H1 (cell line): ENCODE measurements at regions not wholly inside any gene's neighbourhood (a gene's known extent, or its start where the extent isn't known, plus 50 kb on each side); places are given as distances from the start of the nearest gene placed in this dataset.

Source experiments
- CTCF ChIA-PET: fragments of 300-600 bp; sonication (Branson Sonifier 250); formaldehyde crosslinking; loops from one replicate; lab custom pipeline; 2021; ENCODE audit not compliant: partially characterized antibody; lab: Charles Lee
- POLR2A ChIA-PET: fragments of 300-600 bp; sonication (Branson Sonifier 250); formaldehyde crosslinking; loops from one replicate; lab custom pipeline; 2021; ENCODE audit warnings: inconsistent platforms; ENCODE audit not compliant: partially characterized antibody; lab: Charles Lee
- DNase-seq, 2 experiments: peaks; one replicate each; pipeline versions ENCODE4 v3.0.0 to v3.0.0-alpha.2; 2010 to 2022; ENCODE audit warnings: low spot score in 2 of 2, low read depth in 1 of 2, mixed read lengths in 1 of 2
- FAIRE-seq: peaks from 2 replicates; lab custom pipeline; 2011; peaks lifted over from hg19 to GRCh38; lab: Jason Lieb, UNC
- H2AFZ ChIP-seq: 2 replicates; pipeline ENCODE4 v1.8.1; 2012; ENCODE audit warnings: low read length, inconsistent platforms
- H2AK5ac ChIP-seq: 2 replicates; pipeline ENCODE4 v1.6.1; 2013; ENCODE audit warnings: low read depth, low read length
- H2BK120ac ChIP-seq: replicated peaks from 2 replicates; pipeline ENCODE3; 2013; ENCODE audit warnings: low read depth, low read length, inconsistent platforms
- H2BK12ac ChIP-seq: 2 replicates; pipeline ENCODE4 v1.6.1; 2013; ENCODE audit warnings: low read depth, low read length
- H2BK15ac ChIP-seq: 2 replicates; pipeline ENCODE4 v1.6.1; 2013; ENCODE audit warnings: low read length
- H2BK20ac ChIP-seq: 2 replicates; pipeline ENCODE4 v1.6.1; 2013; ENCODE audit warnings: low read length
- H2BK5ac ChIP-seq: 2 replicates; pipeline ENCODE4 v1.6.1; 2013; ENCODE audit warnings: low read depth, low read length
- H3K14ac ChIP-seq: 2 replicates; pipeline ENCODE4 v1.6.1; 2013; ENCODE audit warnings: inconsistent platforms; ENCODE audit not compliant: insufficient read length
- H3K18ac ChIP-seq: 2 replicates; pipeline ENCODE4 v1.6.1; 2013; ENCODE audit warnings: low read length; ENCODE audit errors: extremely low read depth
- H3K23ac ChIP-seq: 2 replicates; pipeline ENCODE4 v1.6.1; 2013; ENCODE audit warnings: inconsistent platforms; ENCODE audit not compliant: insufficient read length
- H3K23me2 ChIP-seq: 2 replicates; pipeline ENCODE4 v1.6.1; 2013; ENCODE audit warnings: low read depth, low read length
- H3K27ac ChIP-seq: 2 replicates; pipeline ENCODE4 v1.6.1; 2011; ENCODE audit warnings: low read depth, low read length, inconsistent platforms
- H3K27me3 ChIP-seq, 4 experiments: replicated peaks in 1 of 4; 1 replicate in 1 of 4; 2 replicates in 3 of 4; pipeline versions ENCODE4 v1.6.1 to v1.8.1; 2011 to 2013; ENCODE audit warnings: low read length in 3 of 4, mild to moderate bottlenecking in 3 of 4, inconsistent platforms in 2 of 4, mixed read lengths in 2 of 4, moderate library complexity in 1 of 4; ENCODE audit not compliant: control insufficient read depth in 3 of 4, insufficient read depth in 3 of 4; ENCODE audit errors: extremely low read depth in 1 of 4
- H3K36me3 ChIP-seq, 4 experiments: 2 replicates each; pipeline versions ENCODE4 v1.6.1 to v1.8.1; 2011 to 2013; ENCODE audit warnings: mild to moderate bottlenecking in 4 of 4, low read length in 3 of 4, moderate library complexity in 2 of 4, control low read depth in 1 of 4, inconsistent platforms in 1 of 4; ENCODE audit not compliant: insufficient read depth in 4 of 4, control insufficient read depth in 2 of 4
- H3K4ac ChIP-seq: replicated peaks from 2 replicates; pipeline ENCODE3; 2013; ENCODE audit warnings: low read length, low read depth, mixed read lengths, inconsistent platforms; ENCODE audit not compliant: insufficient read length
- H3K4me1 ChIP-seq, 4 experiments: replicated peaks in 1 of 4; 1 replicate in 1 of 4; 2 replicates in 3 of 4; pipeline versions ENCODE4 v1.6.1 to v1.8.1; 2011 to 2013; ENCODE audit warnings: low read length in 3 of 4, inconsistent platforms in 2 of 4, mixed read lengths in 1 of 4; ENCODE audit not compliant: insufficient read depth in 4 of 4, control insufficient read depth in 3 of 4
- H3K4me2 ChIP-seq, 2 experiments: 2 replicates each; pipeline versions ENCODE4 v1.6.1 to v1.8.1; 2011 to 2013; ENCODE audit warnings: low read depth in 2 of 2, low read length in 2 of 2, control low read depth in 1 of 2, inconsistent platforms in 1 of 2, mild to moderate bottlenecking in 1 of 2; ENCODE audit not compliant: insufficient read depth in 1 of 2
- H3K4me3 ChIP-seq, 4 experiments: fragments of 200-600, 300-600 bp in 1 of 4; sonication (generic), shearing (Covaris generic), sonication (Bioruptor Twin) in 1 of 4; 2 replicates each; pipeline versions ENCODE4 v1.5.1 to v1.8.1; 2011 to 2016; ENCODE audit warnings: low read length in 4 of 4, low read depth in 3 of 4, control low read depth in 2 of 4, inconsistent platforms in 2 of 4, mild to moderate bottlenecking in 2 of 4, mixed read lengths in 1 of 4, moderate library complexity in 1 of 4; ENCODE audit not compliant: insufficient read depth in 2 of 4; ENCODE audit errors: extremely low read depth in 1 of 4
- H3K56ac ChIP-seq: replicated peaks from 2 replicates; pipeline ENCODE3; 2013; ENCODE audit warnings: low read depth, mild to moderate bottlenecking, mixed read lengths, low read length, inconsistent platforms; ENCODE audit not compliant: insufficient read length
- H3K79me1 ChIP-seq: 2 replicates; pipeline ENCODE4 v1.6.1; 2013; ENCODE audit warnings: low read depth, low read length, control low read depth
- H3K79me2 ChIP-seq, 2 experiments: 2 replicates each; pipeline versions ENCODE4 v1.6.1 to v1.8.1; 2012 to 2013; ENCODE audit warnings: low read length in 2 of 2, mild to moderate bottlenecking in 2 of 2, inconsistent platforms in 1 of 2; ENCODE audit not compliant: insufficient read depth in 2 of 2, control insufficient read depth in 1 of 2
- H3K9ac ChIP-seq, 4 experiments: replicated peaks in 1 of 4; 1 replicate in 1 of 4; 2 replicates in 3 of 4; pipeline versions ENCODE4 v1.6.1 to v1.8.1; 2011 to 2013; ENCODE audit warnings: low read depth in 3 of 4, low read length in 3 of 4, control low read depth in 2 of 4, mild to moderate bottlenecking in 2 of 4, moderate library complexity in 2 of 4, inconsistent platforms in 1 of 4; ENCODE audit errors: extremely low read depth in 1 of 4
- H3K9me3 ChIP-seq, 2 experiments: 2 replicates each; pipeline versions ENCODE4 v1.6.1 to v1.8.1; 2012 to 2013; ENCODE audit warnings: mild to moderate bottlenecking in 2 of 2, moderate library complexity in 2 of 2, control low read depth in 1 of 2, inconsistent platforms in 1 of 2, low read depth in 1 of 2, low read length in 1 of 2, mixed read lengths in 1 of 2; ENCODE audit not compliant: insufficient read depth in 2 of 2
- H4K20me1 ChIP-seq, 2 experiments: replicated peaks in 1 of 2; 2 replicates each; pipeline versions ENCODE3 to v1.8.1; 2011 to 2013; ENCODE audit warnings: inconsistent platforms in 2 of 2, low read length in 2 of 2, mild to moderate bottlenecking in 1 of 2; ENCODE audit not compliant: insufficient read depth in 2 of 2, control insufficient read depth in 1 of 2
- H4K5ac ChIP-seq: 2 replicates; pipeline ENCODE4 v1.6.1; 2013; ENCODE audit warnings: low read length, low read depth, mixed read lengths, inconsistent platforms; ENCODE audit not compliant: insufficient read length
- H4K8ac ChIP-seq: 2 replicates; pipeline ENCODE4 v1.8.0; 2013; ENCODE audit warnings: mild to moderate bottlenecking, moderate library complexity, low read length, inconsistent platforms; ENCODE audit not compliant: insufficient read depth; ENCODE audit errors: extremely low read depth
- H4K91ac ChIP-seq: replicated peaks from 2 replicates; pipeline ENCODE3; 2013; ENCODE audit warnings: low read length, mixed read lengths, inconsistent platforms; ENCODE audit not compliant: insufficient read length
- BRCA1 ChIP-seq: IDR thresholded peaks from 2 replicates; pipeline ENCODE4 v1.6.1; 2012; ENCODE audit warnings: low read depth, low read length, improper control_type of control experiment
- CBX5 ChIP-seq: fragments of 300-800, 300-1000 bp; sonication (generic); IDR thresholded peaks from 2 replicates; pipeline ENCODE4 v1.7.1; 2016; ENCODE audit warnings: antibody characterized with exemption, low read length, low read depth
- CTCF ChIP-seq, 3 experiments: IDR thresholded peaks; 1 replicate in 2 of 3; 2 replicates in 1 of 3; pipeline versions ENCODE4 v1.5.1 to v1.6.1; 2011; ENCODE audit warnings: low read length in 3 of 3, mild to moderate bottlenecking in 3 of 3, inconsistent platforms in 2 of 3, low read depth in 1 of 3, moderate library complexity in 1 of 3; ENCODE audit not compliant: insufficient read depth in 1 of 3; ENCODE audit errors: control extremely low read depth in 1 of 3
- EGR1 ChIP-seq: IDR thresholded peaks from 2 replicates; pipeline ENCODE4 v1.6.1; 2011; ENCODE audit warnings: low read depth, low read length, borderline replicate concordance
- HDAC2 ChIP-seq, 2 experiments: fragments of 300-600 bp in 1 of 2; sonication (generic) in 1 of 2; IDR thresholded peaks; 2 replicates each; pipeline ENCODE4 v1.6.1; 2011 to 2012; ENCODE audit warnings: low read depth in 2 of 2, low read length in 2 of 2, mild to moderate bottlenecking in 2 of 2, moderate library complexity in 2 of 2, borderline replicate concordance in 1 of 2, inconsistent platforms in 1 of 2
- NRF1 ChIP-seq: IDR thresholded peaks from 2 replicates; pipeline ENCODE4 v1.6.1; 2011; ENCODE audit warnings: mild to moderate bottlenecking, low read depth, low read length, improper control_type of control experiment
- POLR2AphosphoS5 ChIP-seq: IDR thresholded peaks from 2 replicates; pipeline ENCODE4 v1.6.1; 2011; ENCODE audit warnings: low read depth, low read length
- RNF2 ChIP-seq: fragments of 200-900, 300-1000 bp; sonication (generic); IDR thresholded peaks from 2 replicates; pipeline ENCODE4 v1.7.1; 2016; ENCODE audit warnings: borderline replicate concordance, low read depth, mild to moderate bottlenecking, antibody characterized with exemption, low read length; ENCODE audit not compliant: poor library complexity, severe bottlenecking; ENCODE audit errors: missing control alignments
- WGBS, 2 experiments: shearing (Covaris generic) in 1 of 2; methylation state at CpG; one replicate each; pipeline versions ENCODE4 v1.1.6 to v1.1.7; 2013 to 2015; ENCODE audit warnings: low lambda C conversion rate in 2 of 2, mixed read lengths in 2 of 2, inconsistent platforms in 1 of 2, low coverage in 1 of 2, missing lambda C conversion rate in 1 of 2; ENCODE audit not compliant: insufficient replicate concordance in 2 of 2, insufficient coverage in 1 of 2, insufficient read length in 1 of 2; ENCODE audit errors: extremely low coverage in 1 of 2, missing lambda C conversion rate in 1 of 2; 5-methylcytosine and 5-hydroxymethylcytosine counted together

GRCh38 chr12:87768501-87769287 lies 260.5 kb downstream of the C12orf50 start:
- no peak overlapping the region for H2BK20ac ChIP-seq
- no peaks in the 10 kb centered on the region for H4K20me1 ChIP-seq
- no peaks in the 10 kb centered on the region for H3K79me2 ChIP-seq
- H3K27me3 ChIP-seq, result no peaks in the 10 kb centered on the region
- no peak overlapping the region for H3K4ac ChIP-seq
- H3K4me2 ChIP-seq, result no peak overlapping the region
- POLR2A ChIA-PET, result no interaction called here
- H3K36me3 ChIP-seq, result no peaks in the 10 kb centered on the region
- H3K9me3 ChIP-seq, result no peaks in the 10 kb centered on the region
- H4K91ac ChIP-seq, result no peak overlapping the region
- FAIRE-seq (no peak), DNase-seq (no peak)
- H3K18ac ChIP-seq, result no peak overlapping the region
- 94% methylated on average over 11 of the region's 11 CpGs; no CpG with 5 or more reads in 1 of the 2 experiments for WGBS, 2 experiments
- no peak overlapping the region for H3K56ac ChIP-seq
- no peak overlapping the region for H2BK120ac ChIP-seq
- no peak overlapping the region for H4K5ac ChIP-seq
- CTCF ChIA-PET, result no interaction called here
- no peak overlapping the region for H2BK12ac ChIP-seq
- H4K8ac ChIP-seq, result no peak overlapping the region
- no peak overlapping the region for H2BK15ac ChIP-seq
- H3K4me1 ChIP-seq, result no peaks in the 10 kb centered on the region
- H3K4me3 ChIP-seq, result no peak overlapping the region
- H2AFZ ChIP-seq, result no peak overlapping the region
- no peak overlapping the region for H3K14ac ChIP-seq
- no peak overlapping the region for H2AK5ac ChIP-seq
- H3K9ac ChIP-seq, result no peak overlapping the region
- H3K23me2 ChIP-seq, result no peaks in the 10 kb centered on the region
- H3K79me1 ChIP-seq, result no peaks in the 10 kb centered on the region
- H3K27ac ChIP-seq, result no peak overlapping the region
- H3K23ac ChIP-seq, result no peak overlapping the region
- no peak overlapping the region for H2BK5ac ChIP-seq
- TF ChIP-seq HDAC2 (IDR thresholded peaks at IDR 0.05; ENCODE audit: borderline replicate concordance in 1 of 2, low read depth in 2 of 2, low read length in 2 of 2), result no peak
- no peak for TF ChIP-seq CTCF (IDR thresholded peaks at IDR 0.05; ENCODE audit: control extremely low read depth in 1 of 3, insufficient read depth in 1 of 3, low read depth in 1 of 3, low read length in 3 of 3)
- no peak for TF ChIP-seq NRF1
- no peak for TF ChIP-seq EGR1
- no peak for TF ChIP-seq RNF2
- TF ChIP-seq BRCA1, result no peak
- no peak for TF ChIP-seq CBX5
- no peak for TF ChIP-seq POLR2AphosphoS5
